HCT116 (cell line): ENCODE measurements at regions not wholly inside any gene's neighbourhood (a gene's known extent, or its start where the extent isn't known, plus 50 kb on each side); places are given as distances from the start of the nearest gene placed in this dataset.

Experiments
- EGR1 ChIP-seq: IDR thresholded peaks from 2 replicates; pipeline ENCODE4 v1.6.1; 2012; ENCODE audit warnings: low read depth
- EZH2 ChIP-seq: fragments of 200-600 bp; sonication (generic); IDR thresholded peaks from 2 replicates; pipeline ENCODE4 v1.6.1; 2017; ENCODE audit warnings: antibody characterized with exemption, mixed run types
- POLR2A ChIP-seq: IDR thresholded peaks from 2 replicates; pipeline ENCODE4 v1.7.0; 2011; ENCODE audit warnings: borderline replicate concordance; ENCODE audit not compliant: insufficient read depth, insufficient read length; ENCODE audit errors: extremely low read depth
- POLR2AphosphoS5 ChIP-seq: IDR thresholded peaks from 2 replicates; pipeline ENCODE4 v1.6.1; 2011; ENCODE audit warnings: mild to moderate bottlenecking, low read depth, low read length, moderate library complexity
- TCF7L2 ChIP-seq: IDR thresholded peaks from 2 replicates; pipeline ENCODE4 v1.7.0; 2011; ENCODE audit warnings: borderline replicate concordance, inconsistent platforms; ENCODE audit not compliant: insufficient read depth, insufficient read length; ENCODE audit errors: extremely low read depth
- YY1 ChIP-seq: IDR thresholded peaks from 2 replicates; pipeline ENCODE4 v1.6.1; 2011; ENCODE audit warnings: low read length, low read depth, moderate library complexity, mild to moderate bottlenecking; ENCODE audit not compliant: insufficient replicate concordance; ENCODE audit errors: extremely low read depth
- TF ChIP-seq, protein P1 (sequence below), 3 experiments: fragments of 200-600 bp in 1 of 3; sonication (generic) in 1 of 3; IDR thresholded peaks in 2 of 3; conservative IDR thresholded peaks in 1 of 3; 2 replicates each; pipeline ENCODE4 v1.5.1; 2012 to 2017; ENCODE audit warnings: low read depth in 2 of 3, low read length in 2 of 3, antibody characterized with exemption in 1 of 3, borderline replicate concordance in 1 of 3, control low read depth in 1 of 3, mild to moderate bottlenecking in 1 of 3, mixed read lengths in 1 of 3, mixed run types in 1 of 3, moderate library complexity in 1 of 3; ENCODE audit not compliant: insufficient read depth in 1 of 3

DNA sequence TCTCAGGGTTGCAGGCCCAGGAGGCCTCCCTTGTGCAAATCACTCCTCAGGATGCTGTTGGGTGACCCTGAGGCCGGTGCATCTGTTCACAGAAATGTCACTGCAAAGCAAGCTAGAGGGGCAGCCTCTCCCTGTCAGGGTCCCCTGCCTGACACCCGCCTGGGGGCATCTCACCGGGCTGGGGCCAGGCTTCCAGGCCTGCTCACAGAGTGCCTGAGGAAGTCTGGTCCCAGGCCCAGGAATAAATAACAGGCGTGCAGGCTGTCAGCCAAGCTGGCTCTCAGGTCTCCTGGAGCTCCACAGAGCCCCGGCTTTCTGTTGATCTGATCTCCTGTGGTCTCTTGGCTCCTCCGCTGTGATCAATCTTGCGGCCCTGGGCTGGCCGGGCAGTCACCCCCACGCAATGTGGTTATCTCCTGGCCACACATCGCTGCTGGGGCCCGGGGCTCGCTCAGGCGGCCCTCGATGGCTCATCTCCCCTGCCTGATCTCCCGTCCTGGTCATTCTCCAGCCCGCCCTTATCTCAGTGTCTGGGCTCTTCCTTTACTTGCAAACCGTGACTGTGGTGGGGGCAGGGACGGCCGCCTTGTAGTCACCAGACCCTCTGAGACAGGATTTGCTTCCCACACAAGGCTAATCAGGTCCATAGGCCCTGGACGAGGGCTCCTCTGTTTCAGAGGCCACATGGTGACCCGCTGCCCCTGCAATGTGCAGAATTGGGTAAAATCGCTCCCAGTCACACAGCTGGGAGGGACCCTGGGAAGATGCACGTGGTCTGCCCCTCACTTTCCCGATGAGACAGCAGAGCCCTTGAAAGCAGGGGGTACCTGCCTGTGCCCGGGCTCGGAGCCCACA lies 231.2 kb upstream of the GSE1 start:
- TF ChIP-seq, protein P1, sequence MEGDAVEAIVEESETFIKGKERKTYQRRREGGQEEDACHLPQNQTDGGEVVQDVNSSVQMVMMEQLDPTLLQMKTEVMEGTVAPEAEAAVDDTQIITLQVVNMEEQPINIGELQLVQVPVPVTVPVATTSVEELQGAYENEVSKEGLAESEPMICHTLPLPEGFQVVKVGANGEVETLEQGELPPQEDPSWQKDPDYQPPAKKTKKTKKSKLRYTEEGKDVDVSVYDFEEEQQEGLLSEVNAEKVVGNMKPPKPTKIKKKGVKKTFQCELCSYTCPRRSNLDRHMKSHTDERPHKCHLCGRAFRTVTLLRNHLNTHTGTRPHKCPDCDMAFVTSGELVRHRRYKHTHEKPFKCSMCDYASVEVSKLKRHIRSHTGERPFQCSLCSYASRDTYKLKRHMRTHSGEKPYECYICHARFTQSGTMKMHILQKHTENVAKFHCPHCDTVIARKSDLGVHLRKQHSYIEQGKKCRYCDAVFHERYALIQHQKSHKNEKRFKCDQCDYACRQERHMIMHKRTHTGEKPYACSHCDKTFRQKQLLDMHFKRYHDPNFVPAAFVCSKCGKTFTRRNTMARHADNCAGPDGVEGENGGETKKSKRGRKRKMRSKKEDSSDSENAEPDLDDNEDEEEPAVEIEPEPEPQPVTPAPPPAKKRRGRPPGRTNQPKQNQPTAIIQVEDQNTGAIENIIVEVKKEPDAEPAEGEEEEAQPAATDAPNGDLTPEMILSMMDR (IDR thresholded peaks at IDR 0.05 in 2 of 3, conservative IDR thresholded peaks at IDR 0.05 in 1 of 3; ENCODE audit: borderline replicate concordance in 1 of 3, insufficient read depth in 1 of 3, low read depth in 2 of 3, low read length in 2 of 3): no peak
- no peak for TF ChIP-seq EGR1
- TF ChIP-seq POLR2AphosphoS5: no peak
- no peak for TF ChIP-seq TCF7L2
- TF ChIP-seq EZH2: no peak
- no peak for TF ChIP-seq POLR2A
- TF ChIP-seq YY1: no peak
